ENCODE measurements at regions not wholly inside any gene's neighbourhood (a gene's known extent, or its start where the extent isn't known, plus 50 kb on each side); places are given as distances from the start of the nearest gene placed in this dataset.

GRCh38 chr11:134519788-134520187 is 107.7 kb upstream of the B3GAT1 start:
- intact Hi-C loops (cut with micrococcal nuclease): no loop called here
- Histone ChIP-seq H3K4me1 (no peaks in the 10 kb centered on the region), H3K4me3 (no peak overlapping the region), H3K9me3 (replicated peaks) (no peaks in the 10 kb centered on the region), H3K27ac (replicated peaks) (no peak overlapping the region), H3K27me3 (ENCODE audit: low read depth) (peaks cover 83% of the 10 kb centered on the region), H3K36me3 (no peaks in the 10 kb centered on the region)
- DNase-seq: peak; percentile 7
- TF ChIP-seq, protein P1, sequence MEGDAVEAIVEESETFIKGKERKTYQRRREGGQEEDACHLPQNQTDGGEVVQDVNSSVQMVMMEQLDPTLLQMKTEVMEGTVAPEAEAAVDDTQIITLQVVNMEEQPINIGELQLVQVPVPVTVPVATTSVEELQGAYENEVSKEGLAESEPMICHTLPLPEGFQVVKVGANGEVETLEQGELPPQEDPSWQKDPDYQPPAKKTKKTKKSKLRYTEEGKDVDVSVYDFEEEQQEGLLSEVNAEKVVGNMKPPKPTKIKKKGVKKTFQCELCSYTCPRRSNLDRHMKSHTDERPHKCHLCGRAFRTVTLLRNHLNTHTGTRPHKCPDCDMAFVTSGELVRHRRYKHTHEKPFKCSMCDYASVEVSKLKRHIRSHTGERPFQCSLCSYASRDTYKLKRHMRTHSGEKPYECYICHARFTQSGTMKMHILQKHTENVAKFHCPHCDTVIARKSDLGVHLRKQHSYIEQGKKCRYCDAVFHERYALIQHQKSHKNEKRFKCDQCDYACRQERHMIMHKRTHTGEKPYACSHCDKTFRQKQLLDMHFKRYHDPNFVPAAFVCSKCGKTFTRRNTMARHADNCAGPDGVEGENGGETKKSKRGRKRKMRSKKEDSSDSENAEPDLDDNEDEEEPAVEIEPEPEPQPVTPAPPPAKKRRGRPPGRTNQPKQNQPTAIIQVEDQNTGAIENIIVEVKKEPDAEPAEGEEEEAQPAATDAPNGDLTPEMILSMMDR (IDR thresholded peaks at IDR 0.05; ENCODE audit: borderline replicate concordance): no peak

- H3K4me3 ChIP-seq: no peak overlapping the region
Observed at GRCh38 chr11:134519390-134519750, 107.3 kb upstream of the B3GAT1 start.

DNA sequence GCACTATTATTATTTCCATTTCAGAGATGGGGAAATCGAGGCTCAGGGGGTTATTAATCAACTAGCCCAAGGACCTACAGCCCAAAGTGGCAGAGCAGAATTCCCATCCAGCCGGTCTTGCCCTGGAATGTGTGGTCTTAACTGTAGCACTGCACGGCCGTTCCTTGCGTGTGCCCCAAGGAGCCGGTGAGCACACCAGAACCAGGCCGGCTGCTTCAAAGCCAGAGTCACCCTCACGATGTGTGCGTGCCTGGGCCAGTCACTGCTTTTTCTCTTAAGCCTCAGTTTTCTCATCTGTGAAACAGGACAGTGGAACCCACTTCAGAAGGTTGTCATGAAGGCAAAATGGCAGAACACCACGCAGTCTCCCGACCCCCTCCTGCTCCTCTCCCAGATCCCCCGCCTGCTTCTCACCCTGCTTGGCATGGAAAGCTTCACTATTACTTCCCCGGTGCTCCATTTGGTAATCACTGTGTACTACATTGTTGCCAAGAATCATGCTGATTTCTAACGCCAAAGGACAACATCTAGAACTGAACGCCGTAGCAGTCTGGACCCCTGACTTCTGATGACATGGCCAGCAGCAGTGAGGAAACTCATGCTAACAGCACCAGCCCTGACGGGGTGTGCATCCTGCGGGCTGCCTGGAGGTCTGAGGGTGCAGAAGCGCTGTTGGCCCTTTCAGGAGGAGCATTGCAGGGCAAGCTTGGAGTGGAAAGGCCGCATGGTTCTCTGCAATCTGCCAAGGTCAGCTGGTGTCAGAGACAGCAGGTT is 106.8 kb upstream of the B3GAT1 start:
- Histone ChIP-seq H3K27me3 (ENCODE audit: low read depth) (peaks cover 89% of the 10 kb centered on the region), H3K27ac (replicated peaks) (no peak overlapping the region), H3K36me3 (no peaks in the 10 kb centered on the region), H3K9me3 (replicated peaks) (no peaks in the 10 kb centered on the region), H3K4me1 (no peaks in the 10 kb centered on the region), H3K4me3 (no peak overlapping the region)
- TF ChIP-seq, protein P1 (IDR thresholded peaks at IDR 0.05; ENCODE audit: borderline replicate concordance): no peak
- peak; percentile 6 for DNase-seq
- intact Hi-C loops (cut with micrococcal nuclease): no loop called here

More at GRCh38 chr11:134519390-134519750, 107.3 kb upstream of the B3GAT1 start:
- no peaks in the 10 kb centered on the region for H3K9me3 ChIP-seq (replicated peaks)
- no peaks in the 10 kb centered on the region for H3K36me3 ChIP-seq
- intact Hi-C loops (cut with micrococcal nuclease): no loop called here
- TF ChIP-seq, protein P1 (IDR thresholded peaks at IDR 0.05; ENCODE audit: borderline replicate concordance): no peak
- H3K27ac ChIP-seq (replicated peaks): no peak overlapping the region
- H3K27me3 ChIP-seq (ENCODE audit: low read depth): peaks cover 84% of the 10 kb centered on the region
- H3K4me1 ChIP-seq: no peaks in the 10 kb centered on the region
- peak; percentile 6 for DNase-seq

- no peaks in the 10 kb centered on the region for H3K4me1 ChIP-seq
- no peak overlapping the region for H3K4me3 ChIP-seq
- H3K27me3 ChIP-seq (ENCODE audit: low read depth): peaks cover 95% of the 10 kb centered on the region
- H3K36me3 ChIP-seq: no peaks in the 10 kb centered on the region
- peak; percentile 1 for DNase-seq
- intact Hi-C loops (cut with micrococcal nuclease): no loop called here
- H3K27ac ChIP-seq (replicated peaks): no peak overlapping the region
- TF ChIP-seq, protein P1 (IDR thresholded peaks at IDR 0.05; ENCODE audit: borderline replicate concordance): no peak
- H3K9me3 ChIP-seq (replicated peaks): no peaks in the 10 kb centered on the region
Observed at GRCh38 chr11:134517621-134518293, 105.7 kb upstream of the B3GAT1 start.

DNA sequence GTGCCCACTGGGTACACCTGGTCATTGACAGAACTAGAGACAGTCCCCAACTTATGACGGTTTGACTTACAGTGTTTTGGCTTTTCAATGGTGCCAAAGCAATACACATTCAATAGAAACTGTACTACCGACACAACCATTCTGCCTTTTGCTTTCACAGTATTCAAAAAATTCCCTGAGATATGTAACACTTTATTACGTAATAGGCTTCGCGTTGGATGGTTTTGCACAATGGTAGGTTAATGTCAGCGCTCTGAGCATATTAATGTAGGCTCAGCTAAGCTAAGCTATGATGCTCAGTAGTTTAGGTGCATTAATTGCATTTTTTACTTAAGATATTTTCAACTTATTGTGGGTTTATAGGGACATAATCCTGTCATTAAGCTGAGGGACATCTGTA is 105.1 kb upstream of the B3GAT1 start:
- no peaks in the 10 kb centered on the region for H3K9me3 ChIP-seq (replicated peaks)
- intact Hi-C loops (cut with micrococcal nuclease): no loop called here
- TF ChIP-seq, protein P1 (IDR thresholded peaks at IDR 0.05; ENCODE audit: borderline replicate concordance): no peak
- H3K4me1 ChIP-seq: no peaks in the 10 kb centered on the region
- H3K36me3 ChIP-seq: no peaks in the 10 kb centered on the region
- H3K27me3 ChIP-seq (ENCODE audit: low read depth): peaks cover 95% of the 10 kb centered on the region
- no peak for DNase-seq
- no peak overlapping the region for H3K4me3 ChIP-seq
- H3K27ac ChIP-seq (replicated peaks): no peak overlapping the region

Data from left ventricle myocardium inferior (tissue), 1 donor.